Effector memory CD8-positive, alpha-beta T cell (primary cell): ENCODE measurements at regions not wholly inside any gene's neighbourhood (a gene's known extent, or its start where the extent isn't known, plus 50 kb on each side); places are given as distances from the start of the nearest gene placed in this dataset.

Experiments
- ATAC-seq: fragments of 150-1000 bp; cut with Tn5 transposase; replicated peaks from 2 replicates; pipeline ENCODE4 v1.10.0; 2021; ENCODE audit warnings: mild to moderate bottlenecking, moderate library complexity
- DNase-seq, 3 experiments: peaks; one replicate each; pipeline ENCODE4 v3.0.0; 2021
- H3K27ac Mint-ChIP-seq, 2 donors: one replicate each; pipeline ENCODE4 v1.8.0; 2022; ENCODE audit warnings: mild to moderate bottlenecking in 2 of 2, mixed read lengths in 2 of 2, moderate library complexity in 2 of 2
- H3K27me3 Mint-ChIP-seq, 2 donors: one replicate each; pipeline ENCODE4 v1.8.0; 2022; ENCODE audit warnings: mixed read lengths in 2 of 2
- H3K36me3 Mint-ChIP-seq: one replicate; pipeline ENCODE4 v1.8.0; 2022; ENCODE audit warnings: mild to moderate bottlenecking, moderate library complexity, mixed read lengths; ENCODE audit not compliant: insufficient read depth
- H3K4me1 Mint-ChIP-seq, 2 donors: one replicate each; pipeline ENCODE4 v1.8.0; 2022; ENCODE audit warnings: low read depth in 2 of 2, mixed read lengths in 2 of 2
- H3K4me3 Mint-ChIP-seq, 2 donors: one replicate each; pipeline ENCODE4 v1.8.0; 2022; ENCODE audit warnings: mild to moderate bottlenecking in 2 of 2, mixed read lengths in 2 of 2, moderate library complexity in 2 of 2
- H3K9me3 Mint-ChIP-seq, 2 donors: one replicate each; pipeline ENCODE4 v1.8.0; 2022; ENCODE audit warnings: mixed read lengths in 2 of 2

- Mint-ChIP-seq H3K27me3 (peaks cover 8 to 13% of the 10 kb centered on the region in 2 donors), H3K36me3 (no peaks in the 10 kb centered on the region), H3K9me3 (no peaks in the 10 kb centered on the region), H3K27ac (no peak overlapping the region), H3K4me3 (no peak overlapping the region), H3K4me1 (no peaks in the 10 kb centered on the region)
- DNase-seq (no peak), ATAC-seq (no peak)
Observed at GRCh38 chr15:96089405-96090058, 241.0 kb upstream of the NR2F2 start.

DNA sequence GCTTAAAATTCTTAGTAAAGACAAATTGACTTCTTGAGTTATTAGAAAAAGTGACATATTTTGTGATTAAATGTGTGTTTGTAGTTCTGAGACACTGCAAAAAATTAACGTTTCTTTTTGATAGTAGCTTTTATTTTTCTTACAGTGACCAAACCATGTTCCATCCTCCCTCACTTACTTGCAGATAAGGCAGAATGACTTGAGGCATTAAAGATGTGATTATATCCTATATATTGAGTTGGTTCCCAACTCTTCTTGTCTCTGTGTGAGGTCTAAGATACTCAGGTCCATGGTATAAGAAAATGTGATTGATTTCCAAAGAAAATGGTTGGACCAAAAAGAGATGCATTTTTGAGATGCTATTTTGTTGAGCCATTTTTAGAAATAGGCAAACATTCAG, 238.3 kb upstream of the NR2F2 start:
- Mint-ChIP-seq H3K4me1 (no peaks in the 10 kb centered on the region), H3K27ac (no peak overlapping the region), H3K27me3 (peaks cover 8 to 13% of the 10 kb centered on the region in 2 donors), H3K36me3 (no peaks in the 10 kb centered on the region), H3K9me3 (no peaks in the 10 kb centered on the region), H3K4me3 (no peak overlapping the region)
- ATAC-seq (no peak), DNase-seq (no peak)

DNA sequence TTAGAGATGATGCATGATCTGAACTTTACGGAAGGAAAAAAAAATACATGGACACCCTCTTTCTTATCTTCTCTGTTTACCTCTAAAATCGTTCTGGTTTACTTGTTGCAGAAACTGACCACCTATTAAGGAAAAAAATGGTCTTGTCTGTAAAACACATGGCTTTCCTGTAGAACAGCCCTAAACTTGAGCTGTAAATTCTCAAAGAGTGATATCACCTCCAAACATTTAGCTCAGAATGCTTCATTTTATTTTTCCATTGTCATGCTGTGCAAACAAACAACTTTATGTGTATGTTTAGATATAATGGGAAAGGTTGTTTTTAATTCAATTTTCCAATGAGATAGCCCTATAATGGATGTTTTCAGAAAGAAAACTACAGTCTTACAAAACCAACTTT, 237.4 kb upstream of the NR2F2 start:
- ATAC-seq (no peak), DNase-seq (no peak)
- no peaks in the 10 kb centered on the region for H3K4me1 Mint-ChIP-seq
- H3K9me3 Mint-ChIP-seq: no peaks in the 10 kb centered on the region
- no peaks in the 10 kb centered on the region for H3K36me3 Mint-ChIP-seq
- no peak overlapping the region for H3K4me3 Mint-ChIP-seq
- H3K27me3 Mint-ChIP-seq: peaks cover 8 to 9% of the 10 kb centered on the region in 2 donors
- no peak overlapping the region for H3K27ac Mint-ChIP-seq

DNA sequence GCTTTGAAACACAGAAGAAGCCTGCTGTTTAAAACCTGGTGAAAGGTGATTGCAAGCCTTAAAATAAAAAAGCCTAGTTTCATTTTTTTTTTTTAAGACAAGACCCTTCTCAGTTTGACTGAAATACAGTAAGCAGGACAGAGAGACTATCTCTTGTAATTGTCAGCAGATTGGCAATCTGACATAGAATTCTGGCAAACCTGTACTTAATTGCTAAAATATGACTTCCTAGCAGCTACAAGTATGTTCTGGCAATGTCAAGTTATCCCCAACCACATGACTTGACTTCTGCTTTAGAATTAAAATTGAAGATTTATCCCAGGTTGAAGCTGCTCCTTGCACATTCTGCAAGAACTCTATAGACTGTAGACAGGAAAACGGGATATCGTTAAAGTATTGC, 232.8 kb upstream of the NR2F2 start:
- ATAC-seq: no peak
- H3K4me3 Mint-ChIP-seq: no peak overlapping the region
- no peak for DNase-seq
- peaks cover 8 to 9% of the 10 kb centered on the region in 2 donors for H3K27me3 Mint-ChIP-seq
- H3K9me3 Mint-ChIP-seq: no peaks in the 10 kb centered on the region
- no peaks in the 10 kb centered on the region for H3K36me3 Mint-ChIP-seq
- no peak overlapping the region for H3K27ac Mint-ChIP-seq
- no peaks in the 10 kb centered on the region for H3K4me1 Mint-ChIP-seq

DNA sequence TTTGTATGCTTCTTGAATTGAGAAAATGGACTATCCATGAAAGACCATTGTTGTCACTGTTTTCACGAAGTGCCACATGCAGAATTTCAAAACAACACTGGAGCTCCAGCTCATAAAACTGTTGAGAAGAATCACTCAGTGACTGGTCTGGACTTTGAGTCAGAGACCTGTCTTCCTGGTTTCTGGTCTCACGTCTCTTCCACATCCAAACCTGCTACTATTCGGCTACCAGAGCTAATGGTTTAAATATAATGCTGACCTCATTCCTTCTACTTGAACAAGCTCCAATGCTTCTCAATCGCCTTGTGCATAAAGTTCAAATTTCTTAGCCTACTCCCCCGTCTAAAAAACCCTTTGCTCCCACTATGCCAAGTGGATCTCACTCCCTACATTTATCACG, 227.9 kb upstream of the NR2F2 start:
- Mint-ChIP-seq H3K36me3 (no peaks in the 10 kb centered on the region), H3K4me3 (no peak overlapping the region), H3K27ac (no peak overlapping the region), H3K9me3 (no peaks in the 10 kb centered on the region), H3K27me3 (peaks cover 0 to 6% of the 10 kb centered on the region in 2 donors), H3K4me1 (no peaks in the 10 kb centered on the region)
- no peak for DNase-seq
- no peak for ATAC-seq

DNA sequence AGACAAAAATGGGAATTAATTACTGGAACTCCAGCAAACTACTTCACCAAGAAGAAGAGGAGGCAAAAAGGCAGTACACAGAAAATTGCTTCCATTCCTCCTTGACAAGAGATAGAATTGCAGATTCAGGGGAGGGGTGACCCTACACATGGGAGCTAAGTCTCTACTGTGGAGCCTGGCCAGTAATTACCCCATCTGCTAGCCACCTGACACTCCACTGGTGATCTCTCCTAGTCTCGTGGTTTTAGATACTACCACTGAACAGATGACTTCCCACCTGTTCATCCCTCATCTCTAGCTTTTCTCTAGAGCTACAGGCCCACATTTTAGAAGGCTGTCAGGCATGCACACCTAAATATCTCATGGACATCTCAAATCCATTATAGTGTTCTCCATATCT, 224.3 kb upstream of the NR2F2 start:
- H3K27me3 Mint-ChIP-seq: peaks cover 0 to 6% of the 10 kb centered on the region in 2 donors
- no peak overlapping the region for H3K27ac Mint-ChIP-seq
- DNase-seq: no peak
- ATAC-seq: no peak
- H3K9me3 Mint-ChIP-seq: no peaks in the 10 kb centered on the region
- no peak overlapping the region for H3K4me3 Mint-ChIP-seq
- H3K36me3 Mint-ChIP-seq: no peaks in the 10 kb centered on the region
- no peaks in the 10 kb centered on the region for H3K4me1 Mint-ChIP-seq

DNA sequence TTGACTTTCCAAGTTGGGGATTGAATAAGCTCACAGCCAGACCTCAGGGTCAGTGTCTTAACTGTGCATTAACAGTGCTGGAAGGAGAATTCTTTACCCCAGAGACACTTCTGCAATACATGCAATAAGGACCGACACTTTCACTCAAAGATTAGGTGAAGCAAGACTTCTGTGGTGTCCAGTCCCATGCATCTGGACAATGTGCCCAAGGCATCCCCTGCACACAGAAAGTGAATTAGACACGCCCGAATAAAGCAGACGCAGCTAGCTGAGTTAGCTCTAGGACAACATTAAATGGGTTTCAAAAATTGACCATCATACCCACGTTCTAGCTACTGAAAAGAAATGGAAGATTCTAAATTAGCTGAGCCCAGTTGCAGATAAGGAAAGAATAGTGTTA, 223.9 kb upstream of the NR2F2 start:
- H3K36me3 Mint-ChIP-seq: no peaks in the 10 kb centered on the region
- no peak for ATAC-seq

DNA sequence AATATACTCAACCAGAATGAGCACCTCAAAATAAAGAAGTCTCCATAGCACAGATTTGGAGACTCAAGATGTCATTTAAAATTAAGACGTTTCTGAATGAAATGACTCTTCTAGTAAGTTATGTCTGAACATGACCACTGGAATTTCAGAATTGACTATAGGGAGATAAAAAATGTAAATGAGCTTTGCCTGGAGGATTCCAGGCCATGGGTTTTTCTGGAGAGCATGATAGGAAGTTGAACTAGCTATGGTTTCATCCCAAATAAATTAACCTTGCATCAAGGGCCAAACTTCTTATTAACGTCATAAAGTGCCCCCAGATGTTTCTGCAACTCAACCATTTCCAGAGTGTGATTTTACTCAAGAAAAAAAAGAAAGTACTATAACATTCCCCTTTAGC, 222.6 kb upstream of the NR2F2 start:
- no peaks in the 10 kb centered on the region for H3K4me1 Mint-ChIP-seq

More for the DNA sequence above, 223.9 kb upstream of the NR2F2 start:
- Mint-ChIP-seq H3K4me1 (no peaks in the 10 kb centered on the region), H3K4me3 (no peak overlapping the region), H3K9me3 (no peaks in the 10 kb centered on the region), H3K27me3 (peaks cover 0 to 6% of the 10 kb centered on the region in 2 donors), H3K27ac (no peak overlapping the region)
- no peak for DNase-seq

DNA sequence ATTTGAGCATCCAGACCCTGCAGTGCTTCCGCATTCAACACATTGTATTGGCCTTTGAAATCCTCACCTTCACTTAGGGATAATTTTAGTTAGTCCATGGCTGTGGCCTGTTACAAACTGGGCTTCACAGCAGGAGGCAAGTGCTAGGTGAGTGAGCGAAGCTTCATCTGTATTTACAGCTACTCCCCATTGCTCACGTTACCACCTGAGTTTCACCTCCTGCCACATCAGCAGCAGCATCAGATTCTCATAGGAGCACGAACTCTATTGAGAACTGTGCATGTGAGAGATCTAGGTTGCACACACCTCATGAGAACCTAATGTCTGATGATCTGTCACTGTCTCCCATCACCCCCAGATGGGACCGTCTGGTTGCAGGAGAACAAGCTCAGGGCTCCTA, 222.1 kb upstream of the NR2F2 start:
- Mint-ChIP-seq H3K4me3 (no peak overlapping the region), H3K9me3 (no peaks in the 10 kb centered on the region), H3K36me3 (no peaks in the 10 kb centered on the region), H3K27me3 (no peaks in the 10 kb centered on the region), H3K4me1 (no peaks in the 10 kb centered on the region), H3K27ac (no peak overlapping the region)
- DNase-seq (no peak), ATAC-seq (no peak)

More for the DNA sequence above, 222.6 kb upstream of the NR2F2 start:
- Mint-ChIP-seq H3K27me3 (peaks cover 0 to 2% of the 10 kb centered on the region in 2 donors), H3K9me3 (no peaks in the 10 kb centered on the region), H3K36me3 (no peaks in the 10 kb centered on the region), H3K27ac (no peak overlapping the region), H3K4me3 (no peak overlapping the region)
- no peak for DNase-seq
- ATAC-seq: no peak

DNA sequence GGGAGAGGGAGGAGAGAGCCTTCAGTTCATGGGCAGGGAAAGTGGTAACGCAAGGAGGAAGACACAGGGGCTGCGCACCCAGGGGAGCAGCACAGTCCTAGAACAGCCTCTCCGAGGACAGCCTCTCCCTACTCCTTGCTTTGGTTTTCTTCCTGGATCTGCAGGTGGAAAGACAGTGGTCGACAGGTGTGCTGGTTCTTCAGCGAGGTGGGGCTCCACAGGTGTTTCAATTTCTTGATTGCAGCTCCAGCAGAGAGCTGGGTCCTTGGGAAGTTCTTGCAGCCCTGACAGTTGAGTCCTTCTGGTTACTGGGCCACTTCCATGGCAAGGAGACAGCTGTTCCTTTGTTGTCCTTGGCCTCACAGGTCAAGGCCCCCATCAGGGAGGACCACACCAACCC, 220.7 kb upstream of the NR2F2 start:
- Mint-ChIP-seq H3K36me3 (no peaks in the 10 kb centered on the region), H3K27ac (no peak overlapping the region), H3K9me3 (no peaks in the 10 kb centered on the region), H3K4me1 (no peaks in the 10 kb centered on the region), H3K27me3 (peaks cover 0 to 10% of the 10 kb centered on the region in 2 donors), H3K4me3 (no peak overlapping the region)
- DNase-seq: no peak
- ATAC-seq: no peak

DNA sequence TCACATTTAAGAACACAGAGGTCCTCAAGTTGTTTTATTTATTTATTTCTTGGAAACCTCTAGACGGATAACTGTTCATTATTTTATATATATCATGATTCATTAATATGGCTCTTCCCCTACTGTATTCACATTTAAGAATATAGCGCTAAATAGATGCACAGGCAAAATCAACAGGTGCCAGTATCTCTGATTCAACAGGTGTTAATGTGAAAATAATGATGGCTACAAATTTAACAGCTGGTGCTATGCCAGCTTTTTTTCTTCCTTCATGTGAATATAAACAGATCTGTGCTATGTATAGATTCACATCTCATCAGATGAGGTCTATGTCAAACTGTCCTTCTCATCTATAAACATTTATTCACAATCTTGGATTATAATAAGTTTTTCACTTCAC, 218.5 kb upstream of the NR2F2 start:
- Mint-ChIP-seq H3K36me3 (no peaks in the 10 kb centered on the region), H3K27me3 (peaks cover 0 to 23% of the 10 kb centered on the region in 2 donors), H3K9me3 (no peaks in the 10 kb centered on the region), H3K4me1 (no peaks in the 10 kb centered on the region), H3K27ac (no peak overlapping the region), H3K4me3 (no peak overlapping the region)
- ATAC-seq (no peak), DNase-seq (no peak)

DNA sequence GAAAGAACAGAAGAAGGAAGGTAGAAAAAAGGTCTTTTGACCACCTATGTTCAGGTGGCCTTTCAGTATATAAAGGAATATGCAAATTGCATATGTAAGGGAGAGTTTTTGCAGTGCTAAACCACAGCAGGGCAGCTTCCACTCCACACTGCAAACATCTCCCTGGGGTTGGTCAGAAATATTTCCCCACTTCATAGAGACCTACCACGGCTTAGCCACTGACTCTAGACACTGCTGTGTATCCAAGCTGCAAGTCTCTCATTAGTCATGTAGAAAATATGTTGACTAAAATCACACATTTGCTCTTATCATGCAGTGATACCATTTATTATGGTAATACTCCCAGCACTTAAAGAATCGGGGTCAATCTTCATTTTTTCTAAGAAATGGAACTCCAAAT, 214.9 kb upstream of the NR2F2 start:
- ATAC-seq (no peak), DNase-seq (no peak)
- Mint-ChIP-seq H3K9me3 (peaks cover 0 to 2% of the 10 kb centered on the region in 2 donors), H3K27ac (no peak overlapping the region), H3K27me3 (peaks cover 0 to 29% of the 10 kb centered on the region in 2 donors), H3K4me1 (no peaks in the 10 kb centered on the region), H3K4me3 (no peak overlapping the region), H3K36me3 (no peaks in the 10 kb centered on the region)

DNA sequence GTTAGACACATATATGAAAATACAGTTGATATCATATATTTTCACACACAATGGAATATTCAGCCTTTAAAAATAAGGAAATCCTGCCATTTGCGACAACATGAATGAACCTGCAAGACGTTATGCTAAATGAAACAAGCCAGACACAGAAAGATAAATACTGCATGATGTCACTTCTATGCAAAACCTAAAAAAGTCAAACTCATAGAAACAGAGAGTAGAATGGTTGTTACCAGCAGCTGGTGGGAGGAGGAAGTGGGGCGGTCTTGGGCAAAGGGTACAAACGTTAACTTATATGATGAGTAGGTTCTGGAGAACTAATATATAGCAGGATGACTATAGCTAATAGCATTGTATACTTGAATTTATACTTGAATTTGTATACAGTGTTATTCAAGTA, 213.2 kb upstream of the NR2F2 start:
- Mint-ChIP-seq H3K27ac (no peak overlapping the region), H3K4me1 (no peaks in the 10 kb centered on the region), H3K9me3 (peaks cover 0 to 2% of the 10 kb centered on the region in 2 donors), H3K4me3 (no peak overlapping the region), H3K27me3 (peaks cover 0 to 34% of the 10 kb centered on the region in 2 donors), H3K36me3 (no peaks in the 10 kb centered on the region)
- ATAC-seq (no peak), DNase-seq (no peak)

- no peak for DNase-seq
- H3K36me3 Mint-ChIP-seq: no peaks in the 10 kb centered on the region
- H3K4me3 Mint-ChIP-seq: no peak overlapping the region
- peaks cover 0 to 24% of the 10 kb centered on the region in 2 donors for H3K27me3 Mint-ChIP-seq
- no peaks in the 10 kb centered on the region for H3K4me1 Mint-ChIP-seq
- ATAC-seq: no peak
- H3K27ac Mint-ChIP-seq: no peak overlapping the region
- peaks cover 0 to 2% of the 10 kb centered on the region in 2 donors for H3K9me3 Mint-ChIP-seq
Observed at GRCh38 chr15:96119734-96120133, 210.8 kb upstream of the NR2F2 start.
